ENCODE measurements at regions not wholly inside any gene's neighbourhood (a gene's known extent, or its start where the extent isn't known, plus 50 kb on each side); places are given as distances from the start of the nearest gene placed in this dataset.
"Not testable (repeated sequence)": the region's sequence is repeated elsewhere in the genome, so short reads cannot be mapped to it uniquely, and the experiment has no call there.

GRCh38 chr3:82627733-82628132, 866.3 kb upstream of the GBE1 start:
- intact Hi-C loops (cut with micrococcal nuclease): no loop called here

- intact Hi-C loops (cut with micrococcal nuclease): not testable (repeated sequence)
These were observed 859.3 kb upstream of the GBE1 start for GRCh38 chr3:82620744-82621143.

GRCh38 chr3:82618594-82618993, 857.1 kb upstream of the GBE1 start:
- intact Hi-C loops (cut with micrococcal nuclease): no loop called here

GRCh38 chr3:82610236-82610635, 848.8 kb upstream of the GBE1 start:
- intact Hi-C loops (cut with micrococcal nuclease): no loop called here

- intact Hi-C loops (cut with micrococcal nuclease): no loop called here
These were observed 845.9 kb upstream of the GBE1 start for GRCh38 chr3:82607391-82607790.

- intact Hi-C loops (cut with micrococcal nuclease): no loop called here
These were observed 835.4 kb upstream of the GBE1 start for GRCh38 chr3:82596805-82597204.

- intact Hi-C loops (cut with micrococcal nuclease): no loop called here
These were observed 834.1 kb upstream of the GBE1 start for GRCh38 chr3:82595530-82595929.

- intact Hi-C loops (cut with micrococcal nuclease): no loop called here
These were observed 825.7 kb upstream of the GBE1 start for GRCh38 chr3:82587174-82587573.

- intact Hi-C loops (cut with micrococcal nuclease): no loop called here
These were observed 825.0 kb upstream of the GBE1 start for GRCh38 chr3:82586414-82586813.

GRCh38 chr3:82586002-82586401, 824.6 kb upstream of the GBE1 start:
- intact Hi-C loops (cut with micrococcal nuclease): not testable (repeated sequence)

- intact Hi-C loops (cut with micrococcal nuclease): not testable (repeated sequence)
These were observed 824.1 kb upstream of the GBE1 start for GRCh38 chr3:82585591-82585990.

GRCh38 chr3:82584861-82585260, 823.4 kb upstream of the GBE1 start:
- intact Hi-C loops (cut with micrococcal nuclease): not testable (repeated sequence)

- intact Hi-C loops (cut with micrococcal nuclease): not testable (repeated sequence)
These were observed 823.0 kb upstream of the GBE1 start for GRCh38 chr3:82584415-82584814.

GRCh38 chr3:82581350-82581749, 819.9 kb upstream of the GBE1 start:
- intact Hi-C loops (cut with micrococcal nuclease): no loop called here

- intact Hi-C loops (cut with micrococcal nuclease): no loop called here
These were observed 811.3 kb upstream of the GBE1 start for GRCh38 chr3:82572721-82573120.

GRCh38 chr3:82568776-82569338, 807.4 kb upstream of the GBE1 start:
- intact Hi-C loops (cut with micrococcal nuclease): no loop called here

GRCh38 chr3:82567029-82567600, 805.7 kb upstream of the GBE1 start:
- intact Hi-C loops (cut with micrococcal nuclease): no loop called here

GRCh38 chr3:82562896-82563295, 801.5 kb upstream of the GBE1 start:
- intact Hi-C loops (cut with micrococcal nuclease): no loop called here

GRCh38 chr3:82561784-82562183, 800.3 kb upstream of the GBE1 start:
- intact Hi-C loops (cut with micrococcal nuclease): no loop called here

- intact Hi-C loops (cut with micrococcal nuclease): no loop called here
These were observed 796.6 kb upstream of the GBE1 start for GRCh38 chr3:82558081-82558480.

- intact Hi-C loops (cut with micrococcal nuclease): no loop called here
These were observed 794.7 kb upstream of the GBE1 start for GRCh38 chr3:82556113-82556512.

- intact Hi-C loops (cut with micrococcal nuclease): not testable (repeated sequence)
These were observed 781.1 kb upstream of the GBE1 start for GRCh38 chr3:82542556-82542955.

- intact Hi-C loops (cut with micrococcal nuclease): no loop called here
These were observed 760.2 kb upstream of the GBE1 start for GRCh38 chr3:82521657-82522056.

GRCh38 chr3:82520846-82521245, 759.4 kb upstream of the GBE1 start:
- intact Hi-C loops (cut with micrococcal nuclease): no loop called here

Data from T-helper 2 cell treated with Interferon-gamma antibody and Interleukin-4, amounts not matched to agents 100 ng/mL and 5 ng/mL, for 36 hours (primary cell).